Sigmoid colon (tissue), 6 donors: ENCODE measurements at regions not wholly inside any gene's neighbourhood (a gene's known extent, or its start where the extent isn't known, plus 50 kb on each side); places are given as distances from the start of the nearest gene placed in this dataset.

Experiments used
- DNase-seq: peaks from one replicate; pipeline ENCODE4 v3.0.0-alpha.2; 2019
- H3K27ac ChIP-seq, 4 donors: fragments of 200-600 bp; sonication (generic); one replicate each; pipeline ENCODE4 v1.5.1; 2016 to 2019; ENCODE audit warnings: mild to moderate bottlenecking in 1 of 4
- H3K27me3 ChIP-seq, 3 donors: fragments of 200-600 bp; sonication (generic); one replicate each; pipeline ENCODE4 v1.5.1; 2019; ENCODE audit warnings: mild to moderate bottlenecking in 1 of 3
- H3K36me3 ChIP-seq, 4 donors: fragments of 200-600 bp; sonication (generic); one replicate each; pipeline ENCODE4 v1.5.1; 2016 to 2019
- H3K4me1 ChIP-seq, 4 donors: fragments of 200-600 bp; sonication (generic); one replicate each; pipeline ENCODE4 v1.5.1; 2017 to 2019
- H3K4me3 ChIP-seq, 4 donors: fragments of 200-600 bp; sonication (generic); one replicate each; pipeline ENCODE4 v1.5.1; 2017 to 2019; ENCODE audit warnings: mild to moderate bottlenecking in 2 of 4, moderate library complexity in 1 of 4
- H3K9me3 ChIP-seq, 4 donors: fragments of 200-600 bp in 3 of 4; sonication (generic) in 3 of 4; one replicate each; pipeline versions ENCODE4 v1.5.1 to v1.6.1; 2013 to 2019
- EP300 ChIP-seq, 4 donors: sonication (generic); formaldehyde crosslinking; IDR thresholded peaks; one replicate each; pipeline ENCODE4 v1.6.1; 2017; ENCODE audit warnings: antibody characterized with exemption in 4 of 4
- POLR2A ChIP-seq, 2 donors: fragments of 450-650 bp; IDR thresholded peaks; one replicate each; pipeline ENCODE4 v1.6.1; 2016; ENCODE audit warnings: antibody characterized with exemption in 2 of 2, mild to moderate bottlenecking in 2 of 2, moderate library complexity in 2 of 2
- POLR2AphosphoS5 ChIP-seq, 4 donors: sonication (generic); formaldehyde crosslinking; IDR thresholded peaks; one replicate each; pipeline ENCODE4 v1.6.1; 2017; ENCODE audit warnings: antibody characterized with exemption in 4 of 4
- WGBS, 2 donors: extraction: QIAGEN DNeasy Blood & Tissue Kit; methylation state at CpG; one replicate each; pipeline ENCODE4 v1.1.7; 2013; 5-methylcytosine and 5-hydroxymethylcytosine counted together
- intact Hi-C: fragments of 100-400 bp; cut with DNase I; formaldehyde crosslinking; loops from one replicate; pipeline ENCODE4 v1.15.1; 2023
- TF ChIP-seq, protein P1 (sequence below), 4 experiments: fragments of 450-650 bp in 3 of 4; fragments of 200-600 bp in 1 of 4; IDR thresholded peaks; one replicate each; pipeline ENCODE4 v1.5.1; 2016 to 2019; ENCODE audit warnings: antibody characterized with exemption in 4 of 4, mild to moderate bottlenecking in 3 of 4, moderate library complexity in 2 of 4
- donor health status: healthy with polysubstance abuse.
- donor health status: healthy.

DNA sequence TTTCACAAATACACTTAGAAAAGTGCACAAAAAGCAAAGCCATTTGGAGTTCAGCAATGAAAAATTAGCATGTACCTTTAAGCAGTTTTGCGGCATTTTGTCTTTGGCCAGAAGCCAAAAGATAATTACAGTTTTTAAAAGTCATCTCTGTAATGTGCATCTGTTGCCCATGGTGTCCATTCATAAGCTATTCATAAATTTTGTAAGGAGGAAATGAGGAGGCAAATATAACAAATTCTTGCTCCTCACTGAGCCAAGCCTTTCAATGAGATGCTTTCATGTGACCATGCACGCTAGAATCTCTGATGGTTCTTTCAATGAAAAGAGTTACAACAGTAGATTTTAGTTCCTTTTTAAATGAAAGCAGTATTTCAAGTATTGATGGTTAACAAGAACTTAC, 247.1 kb upstream of the MON1B start:
- Histone ChIP-seq H3K4me1 (peaks cover 0 to 14% (median 0%) of the 10 kb centered on the region in 4 donors), H3K27me3 (no peaks in the 10 kb centered on the region), H3K9me3 (no peaks in the 10 kb centered on the region), H3K4me3 (no peak overlapping the region), H3K36me3 (no peaks in the 10 kb centered on the region), H3K27ac (no peak overlapping the region)
- DNase-seq = no peak
- TF ChIP-seq, protein P1, sequence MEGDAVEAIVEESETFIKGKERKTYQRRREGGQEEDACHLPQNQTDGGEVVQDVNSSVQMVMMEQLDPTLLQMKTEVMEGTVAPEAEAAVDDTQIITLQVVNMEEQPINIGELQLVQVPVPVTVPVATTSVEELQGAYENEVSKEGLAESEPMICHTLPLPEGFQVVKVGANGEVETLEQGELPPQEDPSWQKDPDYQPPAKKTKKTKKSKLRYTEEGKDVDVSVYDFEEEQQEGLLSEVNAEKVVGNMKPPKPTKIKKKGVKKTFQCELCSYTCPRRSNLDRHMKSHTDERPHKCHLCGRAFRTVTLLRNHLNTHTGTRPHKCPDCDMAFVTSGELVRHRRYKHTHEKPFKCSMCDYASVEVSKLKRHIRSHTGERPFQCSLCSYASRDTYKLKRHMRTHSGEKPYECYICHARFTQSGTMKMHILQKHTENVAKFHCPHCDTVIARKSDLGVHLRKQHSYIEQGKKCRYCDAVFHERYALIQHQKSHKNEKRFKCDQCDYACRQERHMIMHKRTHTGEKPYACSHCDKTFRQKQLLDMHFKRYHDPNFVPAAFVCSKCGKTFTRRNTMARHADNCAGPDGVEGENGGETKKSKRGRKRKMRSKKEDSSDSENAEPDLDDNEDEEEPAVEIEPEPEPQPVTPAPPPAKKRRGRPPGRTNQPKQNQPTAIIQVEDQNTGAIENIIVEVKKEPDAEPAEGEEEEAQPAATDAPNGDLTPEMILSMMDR (IDR thresholded peaks at IDR 0.05) = no peak
- no peak for TF ChIP-seq EP300 (IDR thresholded peaks at IDR 0.05)
- 35 to 61% methylated on average over 2 of the region's 2 CpGs for WGBS, 2 donors
- intact Hi-C loops = no loop called here

DNA sequence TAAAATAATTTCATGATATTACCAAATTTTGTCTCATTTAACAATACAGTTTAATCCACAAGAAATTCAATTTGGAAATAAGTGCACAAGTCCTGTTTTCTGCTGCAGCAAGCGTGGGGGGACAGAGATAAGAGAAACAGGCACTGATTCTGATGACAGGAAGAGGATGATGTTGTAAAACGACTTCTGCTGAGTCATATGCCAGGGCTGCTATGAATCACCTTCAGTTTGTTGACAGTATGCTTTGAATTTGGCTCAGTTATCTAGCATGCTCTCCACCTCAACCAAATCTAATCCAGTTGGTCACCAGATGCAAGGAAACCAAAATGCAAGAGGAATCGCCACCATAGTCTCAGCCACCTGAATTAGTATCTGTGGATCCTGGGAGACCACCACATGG, 244.1 kb upstream of the MON1B start:
- H3K27ac ChIP-seq = no peak overlapping the region

DNA sequence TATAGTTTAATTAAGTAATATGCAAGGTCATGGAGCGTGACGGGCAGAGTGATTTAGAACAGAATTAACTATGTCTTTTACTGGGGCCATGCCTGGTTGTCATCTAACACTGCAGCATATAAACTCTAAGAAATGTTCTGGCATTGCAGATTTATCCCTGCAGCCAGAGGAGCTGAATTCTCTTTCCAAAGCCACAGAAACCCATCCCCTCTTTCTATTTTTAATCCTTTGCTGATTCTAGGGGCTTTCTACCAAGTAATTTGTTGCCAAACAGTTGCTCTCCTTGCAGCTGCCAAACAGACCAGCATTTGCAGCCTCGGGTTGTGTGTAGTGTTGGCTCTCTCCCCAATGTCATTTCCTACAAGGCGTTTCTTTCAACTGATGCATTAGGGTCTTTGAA, 243.2 kb upstream of the MON1B start:
- TF ChIP-seq EP300 (IDR thresholded peaks at IDR 0.05) = no peak
- TF ChIP-seq POLR2AphosphoS5 (IDR thresholded peaks at IDR 0.05) = no peak
- TF ChIP-seq POLR2A (IDR thresholded peaks at IDR 0.05) = no peak
- TF ChIP-seq, protein P1 (IDR thresholded peaks at IDR 0.05) = no peak
- DNase-seq = no peak
- Histone ChIP-seq H3K4me3 (no peak overlapping the region), H3K9me3 (no peaks in the 10 kb centered on the region), H3K4me1 (peaks cover 0 to 14% (median 0%) of the 10 kb centered on the region in 4 donors), H3K36me3 (no peaks in the 10 kb centered on the region), H3K27ac (no peak overlapping the region), H3K27me3 (no peaks in the 10 kb centered on the region)
- 67 to 77% methylated on average over 4 of the region's 4 CpGs for WGBS, 2 donors
- intact Hi-C loops = no loop called here

More for the DNA sequence above, 244.1 kb upstream of the MON1B start:
- H3K4me3 ChIP-seq = no peak overlapping the region
- intact Hi-C loops = no loop called here
- no peak for TF ChIP-seq POLR2A (IDR thresholded peaks at IDR 0.05)
- TF ChIP-seq EP300 (IDR thresholded peaks at IDR 0.05) = no peak
- peak in 1 of 4 donors; percentile 32 for TF ChIP-seq POLR2AphosphoS5 (IDR thresholded peaks at IDR 0.05)
- TF ChIP-seq, protein P1 (IDR thresholded peaks at IDR 0.05) = no peak
- 31 to 42% methylated on average over 3 of the region's 3 CpGs for WGBS, 2 donors
- H3K36me3 ChIP-seq = no peaks in the 10 kb centered on the region
- H3K4me1 ChIP-seq = peaks cover 0 to 14% (median 0%) of the 10 kb centered on the region in 4 donors
- H3K27me3 ChIP-seq = no peaks in the 10 kb centered on the region
- H3K9me3 ChIP-seq = no peaks in the 10 kb centered on the region
- no peak for DNase-seq

DNA sequence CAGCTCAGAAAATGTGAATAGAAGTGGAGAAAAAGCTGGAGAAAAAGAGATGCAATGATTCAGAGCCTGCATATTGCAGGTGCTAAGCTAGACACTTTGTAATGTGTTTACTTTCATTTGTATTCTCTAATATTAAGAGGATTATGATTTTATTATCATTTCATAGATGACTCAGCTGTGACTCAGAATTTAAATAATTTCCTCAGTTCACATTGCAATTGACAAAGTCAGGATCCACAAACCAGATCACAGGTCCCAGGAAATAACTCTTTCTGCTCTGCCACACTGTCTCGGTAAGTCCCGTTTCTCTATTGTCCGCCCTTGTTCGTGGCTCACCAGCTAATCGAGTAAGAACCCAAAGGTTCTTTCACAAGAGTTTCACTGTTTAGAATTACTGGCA, 235.4 kb upstream of the MON1B start:
- Histone ChIP-seq H3K9me3 (peaks cover 0 to 4% (median 0%) of the 10 kb centered on the region in 4 donors), H3K27me3 (no peaks in the 10 kb centered on the region), H3K4me1 (no peaks in the 10 kb centered on the region), H3K27ac (no peak overlapping the region), H3K4me3 (no peak overlapping the region), H3K36me3 (no peaks in the 10 kb centered on the region)
- DNase-seq = no peak
- intact Hi-C loops = no loop called here
- 83 to 85% methylated on average over 5 of the region's 5 CpGs for WGBS, 2 donors
- TF ChIP-seq POLR2AphosphoS5 (IDR thresholded peaks at IDR 0.05) = no peak
- TF ChIP-seq EP300 (IDR thresholded peaks at IDR 0.05) = no peak
- no peak for TF ChIP-seq POLR2A (IDR thresholded peaks at IDR 0.05)
- TF ChIP-seq, protein P1 (IDR thresholded peaks at IDR 0.05) = no peak

DNA sequence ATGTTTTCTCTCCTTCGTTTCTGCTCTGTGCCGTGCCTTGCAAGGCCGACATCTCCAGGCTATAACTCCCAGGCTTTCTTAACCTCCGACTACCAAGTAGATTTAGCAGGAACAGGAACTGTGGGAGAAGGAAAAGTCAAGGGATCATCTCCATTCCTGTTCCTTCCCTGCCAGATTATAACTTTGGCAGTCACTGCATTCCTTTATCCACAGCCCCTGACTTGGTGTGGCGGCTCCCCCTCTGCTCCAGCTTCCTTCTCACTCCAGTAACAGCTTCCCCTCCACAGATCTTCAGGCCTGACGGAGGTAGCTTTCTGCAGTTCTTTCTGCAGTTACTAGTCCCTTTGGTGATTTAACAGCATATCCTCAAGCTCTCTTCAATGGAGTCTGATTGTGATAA, 234.6 kb upstream of the MON1B start:
- Histone ChIP-seq H3K36me3 (no peaks in the 10 kb centered on the region), H3K4me3 (no peak overlapping the region), H3K27ac (no peak overlapping the region), H3K27me3 (no peaks in the 10 kb centered on the region), H3K4me1 (no peaks in the 10 kb centered on the region), H3K9me3 (peaks cover 0 to 4% (median 0%) of the 10 kb centered on the region in 4 donors)
- no peak for DNase-seq
- 73 to 75% methylated on average over 6 of the region's 6 CpGs for WGBS, 2 donors
- no peak for TF ChIP-seq POLR2A (IDR thresholded peaks at IDR 0.05)
- TF ChIP-seq POLR2AphosphoS5 (IDR thresholded peaks at IDR 0.05) = no peak
- TF ChIP-seq, protein P1 (IDR thresholded peaks at IDR 0.05) = no peak
- no peak for TF ChIP-seq EP300 (IDR thresholded peaks at IDR 0.05)
- intact Hi-C loops = no loop called here
